ENCODE measurements at regions not wholly inside any gene's neighbourhood (a gene's known extent, or its start where the extent isn't known, plus 50 kb on each side); places are given as distances from the start of the nearest gene placed in this dataset.

GRCh38 chr3:39000008-39000450 is 51.7 kb downstream of the SCN11A start:
- DNase-seq (ENCODE audit: extremely low spot score in 2 of 2) = no peak
- no peaks in the 10 kb centered on the region for H3K9me3 ChIP-seq
- H3K27ac ChIP-seq = no peak overlapping the region
- no peak for TF ChIP-seq POLR2A (IDR thresholded peaks at IDR 0.05)
- no peak for TF ChIP-seq POLR2AphosphoS5 (IDR thresholded peaks at IDR 0.05; ENCODE audit: insufficient read depth in 1 of 2, low read depth in 1 of 2)
- TF ChIP-seq CTCF (IDR thresholded peaks at IDR 0.05) = peak; percentile 22 to 50 (median 43)
- H3K27me3 ChIP-seq = no peaks in the 10 kb centered on the region
- intact Hi-C loops (cut with DNase I) = no loop called here
- no peaks in the 10 kb centered on the region for H3K36me3 ChIP-seq
- H3K4me1 ChIP-seq = no peaks in the 10 kb centered on the region
- no peak overlapping the region for H3K4me3 ChIP-seq

GRCh38 chr3:38998086-38998485 is 53.7 kb downstream of the SCN11A start:
- intact Hi-C loops (cut with DNase I) = no loop called here
- Histone ChIP-seq H3K36me3 (no peaks in the 10 kb centered on the region), H3K27me3 (no peaks in the 10 kb centered on the region), H3K4me1 (no peaks in the 10 kb centered on the region), H3K9me3 (no peaks in the 10 kb centered on the region), H3K4me3 (no peak overlapping the region), H3K27ac (no peak overlapping the region)
- TF ChIP-seq POLR2AphosphoS5 (IDR thresholded peaks at IDR 0.05; ENCODE audit: insufficient read depth in 1 of 2, low read depth in 1 of 2) (no peak), POLR2A (IDR thresholded peaks at IDR 0.05) (no peak), CTCF (IDR thresholded peaks at IDR 0.05) (no peak)
- no peak for DNase-seq (ENCODE audit: extremely low spot score in 2 of 2)

GRCh38 chr3:38996193-38996592 is 55.6 kb downstream of the SCN11A start:
- H3K4me1 ChIP-seq = no peaks in the 10 kb centered on the region
- no peak for DNase-seq (ENCODE audit: extremely low spot score in 2 of 2)
- intact Hi-C loops (cut with DNase I) = no loop called here
- no peak overlapping the region for H3K4me3 ChIP-seq
- TF ChIP-seq POLR2A (IDR thresholded peaks at IDR 0.05) (no peak), POLR2AphosphoS5 (IDR thresholded peaks at IDR 0.05; ENCODE audit: insufficient read depth in 1 of 2, low read depth in 1 of 2) (no peak), CTCF (IDR thresholded peaks at IDR 0.05) (no peak)
- H3K27ac ChIP-seq = no peak overlapping the region
- H3K27me3 ChIP-seq = no peaks in the 10 kb centered on the region
- no peaks in the 10 kb centered on the region for H3K36me3 ChIP-seq
- no peaks in the 10 kb centered on the region for H3K9me3 ChIP-seq

GRCh38 chr3:38994251-38994650 is 57.5 kb downstream of the SCN11A start:
- no peaks in the 10 kb centered on the region for H3K27me3 ChIP-seq
- H3K4me1 ChIP-seq = no peaks in the 10 kb centered on the region
- DNase-seq (ENCODE audit: extremely low spot score in 2 of 2) = no peak
- no peaks in the 10 kb centered on the region for H3K9me3 ChIP-seq
- no peak overlapping the region for H3K4me3 ChIP-seq
- no peak overlapping the region for H3K27ac ChIP-seq
- no peaks in the 10 kb centered on the region for H3K36me3 ChIP-seq
- TF ChIP-seq POLR2AphosphoS5 (IDR thresholded peaks at IDR 0.05; ENCODE audit: insufficient read depth in 1 of 2, low read depth in 1 of 2) = no peak
- no peak for TF ChIP-seq POLR2A (IDR thresholded peaks at IDR 0.05)
- no peak for TF ChIP-seq CTCF (IDR thresholded peaks at IDR 0.05)
- intact Hi-C loops (cut with DNase I) = no loop called here

- intact Hi-C loops (cut with DNase I) = no loop called here
- Histone ChIP-seq H3K9me3 (no peaks in the 10 kb centered on the region), H3K4me1 (no peaks in the 10 kb centered on the region)
Observed at GRCh38 chr3:38992117-38992760, 59.5 kb downstream of the SCN11A start.

More at GRCh38 chr3:38992117-38992760, 59.5 kb downstream of the SCN11A start:
- H3K4me3 ChIP-seq = no peak overlapping the region
- peak in 1 of 2 donors; percentile 29 for DNase-seq (ENCODE audit: extremely low spot score in 2 of 2)
- no peaks in the 10 kb centered on the region for H3K27me3 ChIP-seq
- no peak overlapping the region for H3K27ac ChIP-seq
- TF ChIP-seq POLR2A (IDR thresholded peaks at IDR 0.05) (no peak), POLR2AphosphoS5 (IDR thresholded peaks at IDR 0.05; ENCODE audit: insufficient read depth in 1 of 2, low read depth in 1 of 2) (no peak), CTCF (IDR thresholded peaks at IDR 0.05) (no peak)
- no peaks in the 10 kb centered on the region for H3K36me3 ChIP-seq

All from vagina (tissue), 2 donors.